Caco-2 (cell line): ENCODE measurements at regions not wholly inside any gene's neighbourhood (a gene's known extent, or its start where the extent isn't known, plus 50 kb on each side); places are given as distances from the start of the nearest gene placed in this dataset.
"Not testable (repeated sequence)": the region's sequence is repeated elsewhere in the genome, so short reads cannot be mapped to it uniquely, and the experiment has no call there.

Experiments used
- BruUV-seq: library from RNA; stranded (reverse); fragments of 400-500 nt; replicated peaks from 2 replicates; lab custom pipeline; 2021; lab: Mats Ljungman, UMichigan
- CTCF ChIA-PET: fragments of 300-600 bp; sonication (Branson Sonifier 250); formaldehyde crosslinking; loops from one replicate; lab custom pipeline; 2022; ENCODE audit warnings: antibody characterized with exemption; lab: Charles Lee
- POLR2A ChIA-PET: fragments of 300-600 bp; sonication (Branson Sonifier 250); formaldehyde crosslinking; loops from one replicate; lab custom pipeline; 2022; ENCODE audit warnings: antibody characterized with exemption; lab: Charles Lee
- DNase-seq, 2 experiments: peaks; one replicate each; pipeline versions ENCODE4 v3.0.0 to v3.0.0-alpha.2; 2020 to 2022
- H3K27me3 ChIP-seq: replicated peaks from 2 replicates; pipeline ENCODE4 v1.6.0; 2011; ENCODE audit warnings: low read length; ENCODE audit not compliant: control insufficient read depth, insufficient read depth
- H3K36me3 ChIP-seq: 2 replicates; pipeline ENCODE4 v1.5.1; 2011; ENCODE audit warnings: low read length; ENCODE audit not compliant: control insufficient read depth, insufficient read depth
- H3K4me1 ChIP-seq: fragments of 250-450 bp; sonication (Bioruptor Pico); 2 replicates; pipeline ENCODE4 v1.5.1; 2020; ENCODE audit warnings: mild to moderate bottlenecking
- H3K4me3 ChIP-seq: 2 replicates; pipeline ENCODE4 v1.5.1; 2011; ENCODE audit warnings: low read depth, mild to moderate bottlenecking, control low read depth, low read length
- H3K9me3 ChIP-seq: fragments of 250-450 bp; sonication (Bioruptor Pico); 2 replicates; pipeline ENCODE4 v1.5.1; 2020; ENCODE audit warnings: mild to moderate bottlenecking, moderate library complexity
- H3K27ac Mint-ChIP-seq: one replicate; pipeline ENCODE4 v1.8.0; 2022; ENCODE audit warnings: mixed read lengths; ENCODE audit not compliant: unreplicated experiment
- H3K27me3 Mint-ChIP-seq: one replicate; pipeline ENCODE4 v1.8.0; 2022; ENCODE audit warnings: mixed read lengths; ENCODE audit not compliant: insufficient read depth, unreplicated experiment
- H3K36me3 Mint-ChIP-seq: one replicate; pipeline ENCODE4 v1.8.0; 2022; ENCODE audit warnings: mild to moderate bottlenecking, mixed read lengths; ENCODE audit not compliant: insufficient read depth, unreplicated experiment
- H3K4me1 Mint-ChIP-seq: one replicate; pipeline ENCODE4 v1.8.0; 2022; ENCODE audit warnings: low read depth, mixed read lengths; ENCODE audit not compliant: unreplicated experiment
- H3K4me3 Mint-ChIP-seq: one replicate; pipeline ENCODE4 v1.8.0; 2022; ENCODE audit warnings: mild to moderate bottlenecking, moderate library complexity, mixed read lengths; ENCODE audit not compliant: unreplicated experiment
- H3K9me3 Mint-ChIP-seq: one replicate; pipeline ENCODE4 v1.8.0; 2022; ENCODE audit warnings: mixed read lengths; ENCODE audit not compliant: unreplicated experiment
- intact Hi-C: fragments of 100-400 bp; cut with micrococcal nuclease; formaldehyde crosslinking; loops from one replicate; pipeline ENCODE4 v1.10.0; 2022; ENCODE audit not compliant: unreplicated experiment
- TF ChIP-seq, protein P1 (sequence below), 2 experiments: fragments of 200-600 bp in 1 of 2; IDR thresholded peaks; 1 replicate in 1 of 2; 2 replicates in 1 of 2; pipeline versions ENCODE4 v1.5.1 to v1.8.0; 2011 to 2022; ENCODE audit warnings: antibody characterized with exemption in 1 of 2, control low read depth in 1 of 2, inconsistent platforms in 1 of 2, low read depth in 1 of 2, low read length in 1 of 2, mild to moderate bottlenecking in 1 of 2, moderate library complexity in 1 of 2; ENCODE audit not compliant: insufficient read depth in 1 of 2, severe bottlenecking in 1 of 2, unreplicated experiment in 1 of 2

DNA sequence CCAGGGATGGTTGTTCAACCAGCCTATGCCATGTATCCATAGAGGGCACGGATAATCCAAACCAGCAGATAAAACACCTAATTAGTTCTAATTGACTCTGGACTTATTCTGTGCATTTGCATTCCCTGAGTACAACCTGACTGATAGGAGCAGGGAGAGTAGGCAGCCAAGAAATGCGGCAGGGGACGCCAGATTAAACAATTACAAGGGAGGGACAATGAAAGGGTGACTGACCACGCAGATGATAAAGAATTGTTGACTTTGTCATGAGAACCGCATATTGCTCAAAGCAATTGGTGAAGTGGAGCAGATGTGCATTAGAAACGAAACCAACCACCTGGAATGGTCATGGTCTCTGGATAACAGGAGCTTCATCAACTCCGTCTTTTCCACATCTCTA is 369.1 kb upstream of the FRG2C start:
- Histone ChIP-seq H3K9me3 (no peaks in the 10 kb centered on the region), H3K36me3 (no peaks in the 10 kb centered on the region), H3K4me3 (no peak overlapping the region), H3K27me3 (no peaks in the 10 kb centered on the region), H3K4me1 (no peaks in the 10 kb centered on the region)
- no TSS peak for BruUV-seq
- POLR2A ChIA-PET: no interaction called here
- peaks cover 2% of the 10 kb centered on the region for H3K27me3 Mint-ChIP-seq
- intact Hi-C loops: loop anchor here (2.0 to 10.0 kb wide), 2 partner anchors 36 to 50 kb away; no protein-coding TSS in a partner anchor
- no peak overlapping the region for H3K27ac Mint-ChIP-seq
- H3K36me3 Mint-ChIP-seq: no peaks in the 10 kb centered on the region
- H3K4me1 Mint-ChIP-seq: no peaks in the 10 kb centered on the region
- H3K9me3 Mint-ChIP-seq: peaks cover 16% of the 10 kb centered on the region
- H3K4me3 Mint-ChIP-seq: no peak overlapping the region
- TF ChIP-seq, protein P1, sequence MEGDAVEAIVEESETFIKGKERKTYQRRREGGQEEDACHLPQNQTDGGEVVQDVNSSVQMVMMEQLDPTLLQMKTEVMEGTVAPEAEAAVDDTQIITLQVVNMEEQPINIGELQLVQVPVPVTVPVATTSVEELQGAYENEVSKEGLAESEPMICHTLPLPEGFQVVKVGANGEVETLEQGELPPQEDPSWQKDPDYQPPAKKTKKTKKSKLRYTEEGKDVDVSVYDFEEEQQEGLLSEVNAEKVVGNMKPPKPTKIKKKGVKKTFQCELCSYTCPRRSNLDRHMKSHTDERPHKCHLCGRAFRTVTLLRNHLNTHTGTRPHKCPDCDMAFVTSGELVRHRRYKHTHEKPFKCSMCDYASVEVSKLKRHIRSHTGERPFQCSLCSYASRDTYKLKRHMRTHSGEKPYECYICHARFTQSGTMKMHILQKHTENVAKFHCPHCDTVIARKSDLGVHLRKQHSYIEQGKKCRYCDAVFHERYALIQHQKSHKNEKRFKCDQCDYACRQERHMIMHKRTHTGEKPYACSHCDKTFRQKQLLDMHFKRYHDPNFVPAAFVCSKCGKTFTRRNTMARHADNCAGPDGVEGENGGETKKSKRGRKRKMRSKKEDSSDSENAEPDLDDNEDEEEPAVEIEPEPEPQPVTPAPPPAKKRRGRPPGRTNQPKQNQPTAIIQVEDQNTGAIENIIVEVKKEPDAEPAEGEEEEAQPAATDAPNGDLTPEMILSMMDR (IDR thresholded peaks at IDR 0.05; ENCODE audit: insufficient read depth in 1 of 2, low read depth in 1 of 2, low read length in 1 of 2, severe bottlenecking in 1 of 2, unreplicated experiment in 1 of 2): no peak
- DNase-seq: no peak
- CTCF ChIA-PET: no interaction called here

DNA sequence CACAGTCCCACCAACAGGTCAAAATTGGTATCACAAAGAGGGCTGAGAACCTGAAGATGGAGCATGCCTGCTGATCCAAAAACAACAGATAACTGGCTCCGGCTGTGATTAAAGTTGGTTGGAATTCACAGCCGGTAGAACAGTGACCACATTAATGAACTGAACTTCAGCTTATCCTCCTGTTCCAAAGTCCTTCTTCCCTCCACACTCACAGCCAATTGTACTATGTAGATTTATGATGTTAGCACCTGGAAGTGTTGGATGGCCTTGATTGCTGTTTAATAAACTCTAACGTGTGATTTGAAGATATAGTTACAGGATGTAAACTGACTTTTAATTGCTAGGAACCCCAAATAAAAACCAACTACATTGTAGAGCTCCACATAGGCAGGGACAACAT is 367.3 kb upstream of the FRG2C start:
- Histone ChIP-seq H3K9me3 (no peaks in the 10 kb centered on the region), H3K4me3 (no peak overlapping the region), H3K36me3 (no peaks in the 10 kb centered on the region), H3K4me1 (no peaks in the 10 kb centered on the region), H3K27me3 (no peaks in the 10 kb centered on the region)
- TF ChIP-seq, protein P1 (IDR thresholded peaks at IDR 0.05; ENCODE audit: insufficient read depth in 1 of 2, low read depth in 1 of 2, low read length in 1 of 2, severe bottlenecking in 1 of 2, unreplicated experiment in 1 of 2): no peak
- Mint-ChIP-seq H3K27ac (no peak overlapping the region), H3K27me3 (peaks cover 2% of the 10 kb centered on the region), H3K9me3 (peaks cover 16% of the 10 kb centered on the region), H3K4me3 (no peak overlapping the region), H3K4me1 (no peaks in the 10 kb centered on the region), H3K36me3 (no peaks in the 10 kb centered on the region)
- ChIA-PET CTCF (no interaction called here), POLR2A (no interaction called here)
- no TSS peak for BruUV-seq
- no peak for DNase-seq
- intact Hi-C loops: loop anchor here (10.0 kb wide), 1 partner anchor 48 kb away; no protein-coding TSS in a partner anchor

DNA sequence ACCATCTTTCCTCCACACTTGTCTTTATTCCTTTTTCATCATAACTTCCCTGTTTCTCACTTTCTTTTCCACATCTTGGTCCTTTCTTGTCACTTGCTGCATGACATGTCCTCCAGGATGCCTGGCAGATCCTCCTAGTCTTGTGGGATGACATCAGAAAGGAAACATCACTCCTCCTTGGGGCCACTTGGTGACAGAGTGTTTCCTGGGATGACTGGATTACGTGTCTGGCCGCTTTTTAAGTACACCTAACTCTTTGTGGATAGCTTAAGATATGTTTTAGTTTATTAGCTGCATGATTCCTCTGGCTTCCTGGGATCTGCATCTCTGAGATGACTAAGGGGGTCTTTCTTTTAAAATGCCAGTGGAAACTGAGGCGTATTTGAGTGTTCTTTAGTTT is 363.5 kb upstream of the FRG2C start:
- Mint-ChIP-seq H3K27me3 (peaks cover 3% of the 10 kb centered on the region), H3K4me1 (no peaks in the 10 kb centered on the region), H3K27ac (no peak overlapping the region), H3K4me3 (no peak overlapping the region), H3K9me3 (peaks cover 16% of the 10 kb centered on the region), H3K36me3 (no peaks in the 10 kb centered on the region)
- intact Hi-C loops: no loop called here
- BruUV-seq: no TSS peak
- TF ChIP-seq, protein P1 (IDR thresholded peaks at IDR 0.05; ENCODE audit: insufficient read depth in 1 of 2, low read depth in 1 of 2, low read length in 1 of 2, severe bottlenecking in 1 of 2, unreplicated experiment in 1 of 2): no peak
- H3K4me1 ChIP-seq: no peaks in the 10 kb centered on the region
- H3K36me3 ChIP-seq: no peaks in the 10 kb centered on the region
- ChIA-PET POLR2A (no interaction called here), CTCF (no interaction called here)
- no peaks in the 10 kb centered on the region for H3K27me3 ChIP-seq
- DNase-seq: no peak
- H3K9me3 ChIP-seq: no peaks in the 10 kb centered on the region
- no peak overlapping the region for H3K4me3 ChIP-seq

DNA sequence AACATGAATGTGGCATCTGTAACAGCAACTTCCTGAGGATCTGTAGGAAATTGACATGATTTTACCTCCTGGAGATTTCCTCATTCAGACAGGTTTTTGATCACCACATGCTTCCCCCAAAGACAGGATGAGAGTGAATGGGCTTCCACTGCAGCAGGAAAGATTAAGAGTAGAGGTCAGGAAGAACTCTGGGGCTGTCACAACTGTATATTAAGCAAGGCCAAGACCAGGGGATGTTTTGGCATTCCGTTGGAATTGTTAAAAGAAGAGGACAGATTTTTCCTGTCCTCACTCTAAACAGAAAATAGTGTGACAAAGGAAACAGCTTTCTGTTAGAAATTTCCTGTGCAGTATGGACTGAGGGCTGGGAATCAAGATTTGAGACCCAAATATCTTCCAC is 363.1 kb upstream of the FRG2C start:
- BruUV-seq, H3K27ac Mint-ChIP-seq, H3K4me3 ChIP-seq, H3K36me3 Mint-ChIP-seq, DNase-seq, intact Hi-C loops, H3K4me1 ChIP-seq, H3K27me3 ChIP-seq, CTCF ChIA-PET, H3K4me3 Mint-ChIP-seq, H3K36me3 ChIP-seq, H3K27me3 Mint-ChIP-seq, H3K4me1 Mint-ChIP-seq, POLR2A ChIA-PET, H3K9me3 ChIP-seq: not testable (repeated sequence)
- peaks cover 16% of the 10 kb centered on the region for H3K9me3 Mint-ChIP-seq
